ENCODE measurements at regions not wholly inside any gene's neighbourhood (a gene's known extent, or its start where the extent isn't known, plus 50 kb on each side); places are given as distances from the start of the nearest gene placed in this dataset.

DNA sequence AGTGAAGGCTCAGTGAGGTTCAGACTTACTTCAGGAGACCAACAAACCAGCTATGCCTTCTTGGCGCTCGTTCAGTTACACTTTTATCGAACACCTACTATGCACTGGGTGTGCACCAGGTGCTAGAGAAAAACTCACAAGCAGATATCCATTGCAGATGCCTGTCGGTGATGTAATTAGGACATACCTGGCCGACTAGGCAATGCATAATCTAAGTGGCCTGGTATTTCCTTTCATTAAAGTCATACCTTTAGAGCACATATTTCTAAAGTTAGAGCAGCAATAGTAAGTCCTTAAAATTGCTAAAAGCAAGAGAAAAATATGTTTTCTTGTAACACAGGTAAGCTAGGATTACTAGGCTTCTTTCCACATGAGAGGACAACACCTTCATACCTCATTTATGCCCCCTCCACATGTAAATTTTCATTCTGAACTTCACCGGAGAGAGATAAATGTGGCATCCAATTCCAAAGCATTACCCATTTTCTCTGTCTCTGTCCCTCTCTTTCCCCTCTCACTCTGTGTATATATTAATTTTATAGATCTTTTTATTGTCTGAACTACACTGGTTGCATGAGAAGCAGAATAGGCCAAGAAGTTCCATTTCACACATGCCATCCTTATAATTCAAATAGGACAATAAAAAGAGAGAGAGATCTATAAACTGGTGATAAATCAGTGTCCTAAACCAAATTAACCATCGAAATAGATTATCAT lies 242.2 kb downstream of the SPTSSA start:
- no peak for DNase-seq (ENCODE audit: low read depth in 2 of 3, low spot score in 2 of 3)

DNA sequence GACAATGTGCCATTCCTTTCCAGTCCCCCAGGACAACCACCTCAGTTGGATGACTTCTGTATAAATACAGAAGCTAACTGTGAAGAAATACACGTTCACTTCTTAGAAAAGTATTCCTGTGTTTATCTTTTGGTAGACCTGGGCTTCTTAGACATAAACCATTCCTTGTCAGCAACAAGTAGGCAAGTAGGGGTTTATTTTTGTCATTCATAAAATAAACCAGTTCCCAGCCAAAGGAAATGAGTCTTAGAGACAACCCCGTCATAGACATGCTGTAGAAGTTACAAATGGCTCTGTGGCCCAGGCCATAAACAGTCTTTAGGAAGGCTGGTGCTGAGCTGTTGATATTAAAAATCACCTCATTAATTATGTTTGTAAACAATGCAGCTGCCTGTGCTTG lies 243.2 kb downstream of the SPTSSA start:
- DNase-seq (ENCODE audit: low read depth in 2 of 3, low spot score in 2 of 3), result no peak

GRCh38 chr14:34214961-34215360 lies 247.1 kb downstream of the SPTSSA start:
- DNase-seq (ENCODE audit: low read depth in 2 of 3, low spot score in 2 of 3), result no peak

DNA sequence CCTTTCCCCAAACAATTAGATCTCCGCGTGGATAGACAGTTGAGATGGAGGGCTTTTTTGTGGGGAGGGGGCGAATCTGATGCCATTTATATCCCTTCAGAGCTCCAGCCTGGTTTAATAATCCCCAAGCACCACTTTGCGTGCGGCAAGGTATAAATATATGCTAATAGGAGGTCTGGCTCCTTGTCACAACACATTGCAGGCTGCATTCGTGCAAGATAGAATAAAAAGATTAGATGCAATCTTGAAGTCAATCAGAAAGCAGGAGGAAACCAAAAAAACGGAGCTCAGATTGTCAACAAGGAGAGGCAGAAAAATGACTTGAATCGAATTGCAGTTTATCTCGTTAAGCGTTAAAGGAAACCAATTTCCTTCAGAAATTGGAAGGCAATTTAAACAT lies 248.7 kb downstream of the SPTSSA start:
- no peak for DNase-seq (ENCODE audit: low read depth in 2 of 3, low spot score in 2 of 3)

GRCh38 chr14:34212172-34212929 lies 249.7 kb downstream of the SPTSSA start:
- no peak for DNase-seq (ENCODE audit: low read depth in 2 of 3, low spot score in 2 of 3)

- no peak for DNase-seq (ENCODE audit: low read depth in 2 of 3, low spot score in 2 of 3)
These were observed 250.3 kb downstream of the SPTSSA start for GRCh38 chr14:34211732-34212131.

GRCh38 chr14:34208532-34208931 lies 253.5 kb downstream of the SPTSSA start:
- DNase-seq (ENCODE audit: low read depth in 2 of 3, low spot score in 2 of 3), result no peak

GRCh38 chr14:34205799-34206198 lies 254.9 kb upstream of the EGLN3 start:
- no peak for DNase-seq (ENCODE audit: low read depth in 2 of 3, low spot score in 2 of 3)

GRCh38 chr14:34204774-34205173 lies 253.9 kb upstream of the EGLN3 start:
- DNase-seq (ENCODE audit: low read depth in 2 of 3, low spot score in 2 of 3), result no peak

DNA sequence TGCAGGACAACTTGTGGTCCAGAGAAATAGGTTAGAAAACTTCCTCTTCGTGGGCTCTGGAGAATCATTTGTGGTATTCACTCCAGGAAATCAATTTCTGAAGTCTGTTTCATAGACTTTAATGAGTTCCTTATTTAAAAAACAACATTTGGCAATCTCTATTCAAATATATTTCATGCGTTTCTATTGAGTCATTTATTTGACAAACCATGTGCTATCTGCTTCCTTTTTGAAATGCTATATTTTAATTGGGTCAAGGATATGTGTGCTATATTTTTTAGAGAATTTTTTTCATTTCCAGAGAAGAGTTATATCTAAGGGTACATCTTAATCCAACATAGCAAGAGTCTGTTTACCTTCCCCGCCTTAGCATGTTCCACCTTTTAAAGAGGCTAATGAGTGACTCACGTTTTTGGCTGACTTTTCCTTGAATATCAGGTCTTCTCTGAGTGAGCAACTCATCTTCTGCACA lies 252.4 kb upstream of the EGLN3 start:
- no peak for DNase-seq (ENCODE audit: low read depth in 2 of 3, low spot score in 2 of 3)

DNA sequence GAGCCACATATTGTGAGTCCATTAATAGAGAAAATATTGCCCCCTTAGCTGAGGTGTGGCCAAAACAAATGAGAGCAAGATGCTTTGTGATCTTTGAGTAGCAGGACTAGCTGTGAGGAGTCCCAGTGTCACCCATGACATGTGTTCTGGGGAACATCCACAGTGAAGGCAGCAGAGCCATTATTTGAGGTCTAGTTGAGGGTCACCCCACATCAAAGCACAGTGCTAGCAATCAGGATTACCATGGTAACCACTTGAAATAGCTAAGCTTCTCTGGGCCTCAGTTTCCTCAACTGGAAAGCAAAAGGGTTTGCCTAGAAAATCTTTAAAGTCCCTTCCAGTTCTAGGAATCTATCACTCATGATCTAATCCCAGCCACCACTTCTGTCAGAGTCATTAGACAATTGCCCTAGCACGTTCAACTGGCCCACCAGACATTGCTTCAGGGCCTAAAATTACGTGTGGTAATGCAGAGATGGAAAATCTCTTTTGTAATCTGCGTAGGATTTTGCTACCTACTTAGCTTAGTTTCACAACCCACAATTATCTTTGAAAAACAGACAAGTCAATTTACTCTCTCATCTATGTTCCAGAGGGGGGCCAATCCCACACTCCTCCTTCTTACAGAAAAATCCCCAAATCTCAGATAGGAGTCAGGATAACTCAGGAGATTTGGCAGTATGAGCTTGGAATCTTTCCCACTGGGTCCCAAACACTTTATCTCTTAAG lies 251.2 kb upstream of the EGLN3 start:
- no peak for DNase-seq (ENCODE audit: low read depth in 2 of 3, low spot score in 2 of 3)

DNA sequence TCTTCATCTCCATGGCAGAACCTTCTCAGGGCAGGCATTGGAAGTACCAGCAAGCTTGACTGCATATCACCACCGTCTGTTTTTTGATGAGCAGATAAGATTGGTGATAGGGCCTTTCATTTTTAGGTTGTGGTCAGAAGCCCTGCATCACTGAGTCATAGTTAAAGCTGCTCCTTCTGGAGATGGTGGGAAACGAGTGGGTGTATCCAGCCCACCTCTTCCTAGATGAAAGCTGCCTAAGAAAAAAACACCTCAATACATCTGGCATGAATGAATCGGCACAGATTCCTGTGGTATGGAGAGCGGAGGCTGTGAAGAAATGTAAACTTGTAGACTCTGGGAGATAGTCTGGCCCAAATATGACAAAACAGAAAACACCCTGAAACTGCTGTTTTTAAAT lies 248.7 kb upstream of the EGLN3 start:
- DNase-seq (ENCODE audit: low read depth in 2 of 3, low spot score in 2 of 3), result no peak

DNA sequence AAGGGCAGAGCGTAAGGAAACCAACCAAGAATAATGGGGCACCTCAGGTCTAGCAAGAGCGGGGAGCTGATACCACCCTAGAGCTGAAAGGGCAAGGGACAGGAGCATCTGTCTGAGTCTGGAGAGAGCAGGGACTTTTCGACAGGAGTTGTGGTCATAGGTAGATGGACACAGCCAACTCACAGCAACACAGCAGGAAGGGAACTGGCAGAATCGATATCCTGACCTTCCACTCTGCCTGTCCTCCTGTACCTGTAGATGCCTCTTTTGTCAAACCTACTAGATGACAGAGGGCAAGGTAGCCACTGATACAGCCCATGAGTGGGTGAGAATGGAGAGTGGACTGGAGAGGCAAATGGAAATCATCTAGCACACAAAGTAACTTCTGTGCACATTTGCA lies 247.2 kb upstream of the EGLN3 start:
- no peak for DNase-seq (ENCODE audit: low read depth in 2 of 3, low spot score in 2 of 3)

DNA sequence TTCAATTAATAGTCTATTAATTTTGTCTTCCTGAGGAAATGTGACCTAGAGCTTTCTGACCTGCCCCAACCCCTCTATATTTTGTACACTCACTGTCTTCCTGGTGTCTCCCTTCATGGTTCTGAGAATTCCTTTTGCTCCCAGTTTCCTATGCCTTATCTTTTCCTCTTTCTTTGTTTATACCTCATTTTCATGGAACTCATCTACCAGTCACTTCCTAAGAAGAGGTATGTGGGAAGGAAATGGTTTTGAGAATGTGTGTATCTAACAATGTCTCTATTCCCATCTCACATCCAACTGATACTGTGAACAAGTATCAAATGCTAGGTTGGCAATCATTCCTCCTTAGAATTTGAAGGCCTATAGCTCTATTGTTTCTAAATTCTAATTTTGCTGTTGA lies 245.1 kb upstream of the EGLN3 start:
- no peak for DNase-seq (ENCODE audit: low read depth in 2 of 3, low spot score in 2 of 3)

GRCh38 chr14:34190717-34191116 lies 239.8 kb upstream of the EGLN3 start:
- DNase-seq (ENCODE audit: low read depth in 2 of 3, low spot score in 2 of 3), result no peak

DNA sequence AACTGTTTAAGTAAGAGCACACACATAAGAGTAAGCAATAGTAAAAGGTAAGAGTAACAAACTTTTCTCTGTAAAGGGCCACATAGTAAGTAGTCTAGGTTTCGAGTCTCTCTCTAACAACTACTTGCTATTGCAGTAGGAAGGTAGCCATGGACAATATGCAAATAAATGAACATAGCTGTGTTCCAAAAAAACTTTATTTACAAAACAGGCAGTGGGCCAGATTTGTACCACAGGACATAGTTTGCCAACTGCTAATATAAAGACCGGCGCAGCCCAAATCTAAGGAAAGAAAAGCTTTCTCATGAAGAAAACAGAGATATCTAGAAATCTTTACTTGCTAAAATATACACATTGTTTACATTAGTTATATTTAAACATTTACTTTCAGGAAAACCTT lies 239.0 kb upstream of the EGLN3 start:
- no peak for DNase-seq (ENCODE audit: low read depth in 2 of 3, low spot score in 2 of 3)

DNA sequence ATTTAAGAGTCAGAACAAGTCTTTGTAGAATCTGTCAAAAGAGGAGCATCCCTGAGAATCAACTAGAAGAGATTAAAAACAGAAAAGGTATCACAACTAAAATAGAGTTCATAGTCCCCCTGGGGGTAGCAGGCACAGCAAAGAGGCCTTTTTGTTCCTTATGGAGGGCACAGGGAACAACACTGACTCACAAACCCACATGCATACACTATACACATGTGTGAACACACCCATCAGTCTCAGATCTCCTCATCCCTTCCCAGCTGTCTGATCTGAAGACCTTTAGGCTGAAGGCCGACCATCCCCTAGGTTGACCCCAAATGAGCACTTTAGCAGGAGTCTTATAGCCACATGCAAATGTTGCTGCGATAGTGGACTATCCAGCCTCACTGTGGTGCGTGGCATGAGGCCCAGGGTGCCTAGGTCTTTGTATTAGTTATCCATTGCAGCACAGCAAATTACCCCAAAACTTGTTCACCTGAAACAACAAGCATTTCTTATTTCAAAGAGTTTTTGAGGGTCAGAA lies 236.7 kb upstream of the EGLN3 start:
- no peak for DNase-seq (ENCODE audit: low read depth in 2 of 3, low spot score in 2 of 3)

DNA sequence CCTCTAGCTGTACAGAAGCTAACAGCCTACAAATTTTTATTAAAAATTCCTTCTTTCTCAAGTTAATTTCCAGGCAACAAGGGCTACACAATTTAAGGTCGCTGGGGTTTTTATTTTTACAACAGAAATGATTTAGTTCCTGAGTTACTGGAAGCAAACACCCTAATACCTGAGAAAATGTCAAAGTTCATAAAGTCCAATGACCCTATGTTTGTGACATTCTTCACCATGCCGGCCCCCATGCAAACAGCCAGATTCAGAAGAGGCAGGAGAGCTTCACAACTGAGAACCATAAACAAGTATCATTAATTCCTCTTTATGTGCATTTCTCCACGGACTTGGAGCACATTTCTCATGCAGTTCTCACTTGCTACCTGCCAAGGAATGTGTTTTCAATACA lies 236.2 kb upstream of the EGLN3 start:
- DNase-seq (ENCODE audit: low read depth in 2 of 3, low spot score in 2 of 3), result no peak

GRCh38 chr14:34184126-34184525 lies 233.3 kb upstream of the EGLN3 start:
- no peak for DNase-seq (ENCODE audit: low read depth in 2 of 3, low spot score in 2 of 3)

DNA sequence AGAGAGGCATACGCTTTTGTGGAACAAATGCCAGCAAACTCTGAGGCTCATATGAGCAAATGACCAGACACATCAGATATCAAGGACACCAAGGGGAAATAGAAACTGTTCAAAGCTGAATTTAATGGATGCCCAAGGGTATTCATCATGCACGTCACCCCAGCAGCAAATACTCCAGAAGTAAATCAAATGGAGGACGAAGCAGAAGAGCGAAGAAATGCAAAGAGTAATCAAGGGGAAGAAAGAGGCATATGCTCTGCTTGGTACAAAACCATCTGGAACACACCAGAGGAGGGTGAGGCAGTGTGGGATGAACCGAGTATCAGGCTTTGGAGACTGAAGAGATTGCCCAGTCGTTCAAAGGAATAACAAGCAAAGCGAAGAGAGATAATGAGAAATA lies 232.6 kb upstream of the EGLN3 start:
- DNase-seq (ENCODE audit: low read depth in 2 of 3, low spot score in 2 of 3), result no peak

DNA sequence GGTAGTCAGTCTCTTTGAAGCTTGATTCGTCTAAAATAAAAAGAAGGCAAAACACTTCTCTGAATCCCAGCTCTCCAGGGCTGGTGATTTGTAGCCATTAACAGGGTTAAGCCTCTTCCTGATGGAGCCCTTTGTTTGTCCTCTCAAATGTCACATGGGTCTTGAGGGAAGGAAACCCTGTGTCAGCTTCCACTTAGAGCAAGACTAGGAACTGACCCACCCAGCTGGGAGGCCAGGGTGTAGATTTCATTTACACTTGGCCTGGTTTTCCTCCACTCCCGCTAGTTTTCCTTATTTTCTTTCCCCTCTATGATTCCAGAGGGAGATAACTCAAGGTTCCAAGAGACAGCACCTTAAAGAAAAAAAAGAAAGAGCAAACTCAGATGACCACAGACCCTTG lies 230.5 kb upstream of the EGLN3 start:
- no peak for DNase-seq (ENCODE audit: low read depth in 2 of 3, low spot score in 2 of 3)

- no peak for DNase-seq (ENCODE audit: low read depth in 2 of 3, low spot score in 2 of 3)
These were observed 230.0 kb upstream of the EGLN3 start for GRCh38 chr14:34180869-34181268.
